ENCODE measurements at regions not wholly inside any gene's neighbourhood (a gene's known extent, or its start where the extent isn't known, plus 50 kb on each side); places are given as distances from the start of the nearest gene placed in this dataset.

GRCh38 chr22:22810018-22810427 lies 77.6 kb upstream of the IGLL5 start:
- DNase-seq: no peak
- Histone ChIP-seq H3K27ac (no peak overlapping the region), H3K36me3 (no peaks in the 10 kb centered on the region), H3K9me3 (no peaks in the 10 kb centered on the region), H3K4me3 (no peak overlapping the region), H3K4me1 (no peaks in the 10 kb centered on the region), H3K27me3 (no peaks in the 10 kb centered on the region)
- TF ChIP-seq CTCF (IDR thresholded peaks at IDR 0.05) (peak in 3 of 4 experiments; percentile 10 to 15 (median 11)), POLR2A (IDR thresholded peaks at IDR 0.05) (no peak)
- intact Hi-C loops (cut with DNase I; ENCODE audit: low total_unique reads): no loop called here

GRCh38 chr22:22810471-22810870 lies 77.1 kb upstream of the IGLL5 start:
- H3K27me3 ChIP-seq: no peaks in the 10 kb centered on the region
- DNase-seq: no peak
- no peaks in the 10 kb centered on the region for H3K36me3 ChIP-seq
- H3K9me3 ChIP-seq: no peaks in the 10 kb centered on the region
- no peak for TF ChIP-seq POLR2A (IDR thresholded peaks at IDR 0.05)
- TF ChIP-seq CTCF (IDR thresholded peaks at IDR 0.05): no peak
- no peaks in the 10 kb centered on the region for H3K4me1 ChIP-seq
- intact Hi-C loops (cut with DNase I; ENCODE audit: low total_unique reads): no loop called here
- no peak overlapping the region for H3K4me3 ChIP-seq
- no peak overlapping the region for H3K27ac ChIP-seq

- intact Hi-C loops (cut with DNase I; ENCODE audit: low total_unique reads): no loop called here
- DNase-seq: no peak
- no peaks in the 10 kb centered on the region for H3K9me3 ChIP-seq
- H3K4me3 ChIP-seq: no peak overlapping the region
- no peaks in the 10 kb centered on the region for H3K36me3 ChIP-seq
- no peak overlapping the region for H3K27ac ChIP-seq
- no peak for TF ChIP-seq POLR2A (IDR thresholded peaks at IDR 0.05)
- TF ChIP-seq CTCF (IDR thresholded peaks at IDR 0.05): no peak
- H3K4me1 ChIP-seq: no peaks in the 10 kb centered on the region
- no peaks in the 10 kb centered on the region for H3K27me3 ChIP-seq
Measured at GRCh38 chr22:22811016-22812009, 76.3 kb upstream of the IGLL5 start.

- Histone ChIP-seq H3K9me3 (no peaks in the 10 kb centered on the region), H3K36me3 (no peaks in the 10 kb centered on the region), H3K27ac (no peak overlapping the region), H3K27me3 (no peaks in the 10 kb centered on the region), H3K4me1 (no peaks in the 10 kb centered on the region), H3K4me3 (no peak overlapping the region)
- TF ChIP-seq POLR2A (IDR thresholded peaks at IDR 0.05) (no peak), CTCF (IDR thresholded peaks at IDR 0.05) (no peak)
- no peak for DNase-seq
- intact Hi-C loops (cut with DNase I; ENCODE audit: low total_unique reads): no loop called here
Measured at GRCh38 chr22:22812031-22812905, 75.3 kb upstream of the IGLL5 start.
